NCI-H1105 (cell line): ENCODE measurements at regions not wholly inside any gene's neighbourhood (a gene's known extent, or its start where the extent isn't known, plus 50 kb on each side); places are given as distances from the start of the nearest gene placed in this dataset.
"Not testable (repeated sequence)": the region's sequence is repeated elsewhere in the genome, so short reads cannot be mapped to it uniquely, and the experiment has no call there.

Source experiments
- DNase-seq: peaks from one replicate; lab custom pipeline; 2025; lab: John Stamatoyannopoulos, UW

GRCh38 chr5:71821029-71821428 is 102.0 kb downstream of the CARTPT start:
- DNase-seq = no peak

GRCh38 chr5:71822065-71822464 is 103.0 kb downstream of the CARTPT start:
- not testable (repeated sequence) for DNase-seq

GRCh38 chr5:71825992-71826391 is 106.9 kb downstream of the CARTPT start:
- no peak for DNase-seq

- no peak for DNase-seq
These were observed 109.4 kb downstream of the CARTPT start for GRCh38 chr5:71828291-71829040.

- no peak for DNase-seq
These were observed 110.1 kb downstream of the CARTPT start for GRCh38 chr5:71829206-71829605.

- peak; percentile 41 for DNase-seq
These were observed 111.8 kb downstream of the CARTPT start for GRCh38 chr5:71830681-71831539.

- DNase-seq = no peak
These were observed 114.0 kb downstream of the CARTPT start for GRCh38 chr5:71832812-71833715.

- DNase-seq = no peak
These were observed 115.5 kb downstream of the CARTPT start for GRCh38 chr5:71834601-71835000.

GRCh38 chr5:71836084-71836483 is 117.0 kb downstream of the CARTPT start:
- no peak for DNase-seq

- DNase-seq = no peak
These were observed 117.6 kb downstream of the CARTPT start for GRCh38 chr5:71836559-71837112.

- DNase-seq = no peak
These were observed 119.2 kb downstream of the CARTPT start for GRCh38 chr5:71838286-71838685.

GRCh38 chr5:71839096-71839884 is 120.2 kb downstream of the CARTPT start:
- DNase-seq = no peak

- no peak for DNase-seq
These were observed 122.0 kb downstream of the CARTPT start for GRCh38 chr5:71841107-71841506.

GRCh38 chr5:71843111-71843510 is 124.0 kb downstream of the CARTPT start:
- no peak for DNase-seq

GRCh38 chr5:71844862-71845261 is 125.8 kb downstream of the CARTPT start:
- no peak for DNase-seq

GRCh38 chr5:71859515-71859914 is 140.4 kb downstream of the CARTPT start:
- no peak for DNase-seq

GRCh38 chr5:71860048-71860447 is 141.0 kb downstream of the CARTPT start:
- no peak for DNase-seq

GRCh38 chr5:71861682-71862081 is 142.6 kb downstream of the CARTPT start:
- no peak for DNase-seq

- no peak for DNase-seq
These were observed 143.0 kb downstream of the CARTPT start for GRCh38 chr5:71862087-71862486.

GRCh38 chr5:71862507-71863060 is 143.5 kb downstream of the CARTPT start:
- no peak for DNase-seq
